Small intestine (tissue), 7 donors: ENCODE measurements at regions not wholly inside any gene's neighbourhood (a gene's known extent, or its start where the extent isn't known, plus 50 kb on each side); places are given as distances from the start of the nearest gene placed in this dataset.

Source experiments
- DNase-seq, 2 donors: peaks; one replicate each; pipeline versions ENCODE4 v3.0.0 to v3.0.0-alpha.2; 2013
- FAIRE-seq: peaks from 2 replicates; lab custom pipeline; 2012; peaks lifted over from hg19 to GRCh38; lab: Jason Lieb, UNC
- H3K27ac ChIP-seq, 3 donors: one replicate each; pipeline ENCODE4 v1.5.1; 2013; ENCODE audit warnings: low read length in 2 of 3, mild to moderate bottlenecking in 2 of 3, control low read depth in 1 of 3, inconsistent platforms in 1 of 3, low read depth in 1 of 3, moderate library complexity in 1 of 3
- H3K27me3 ChIP-seq, 3 donors: one replicate each; pipeline ENCODE4 v1.6.1; 2013; ENCODE audit warnings: low read length in 3 of 3, inconsistent platforms in 1 of 3; ENCODE audit not compliant: control insufficient read depth in 3 of 3, insufficient read depth in 3 of 3
- H3K36me3 ChIP-seq, 3 donors: one replicate each; pipeline ENCODE4 v1.6.1; 2013; ENCODE audit warnings: low read length in 3 of 3, inconsistent platforms in 1 of 3, low read depth in 1 of 3, mild to moderate bottlenecking in 1 of 3, moderate library complexity in 1 of 3; ENCODE audit not compliant: control insufficient read depth in 3 of 3, insufficient read depth in 2 of 3
- H3K4me1 ChIP-seq, 3 donors: one replicate each; pipeline ENCODE4 v1.6.1; 2013; ENCODE audit warnings: low read length in 2 of 3, inconsistent platforms in 1 of 3, low read depth in 1 of 3, mild to moderate bottlenecking in 1 of 3, moderate library complexity in 1 of 3; ENCODE audit not compliant: control insufficient read depth in 3 of 3, insufficient read depth in 2 of 3
- H3K4me3 ChIP-seq, 3 donors: one replicate each; pipeline ENCODE4 v1.5.1; 2013; ENCODE audit warnings: low read length in 3 of 3, control low read depth in 1 of 3, inconsistent platforms in 1 of 3, low read depth in 1 of 3, mild to moderate bottlenecking in 1 of 3, moderate library complexity in 1 of 3
- H3K9me3 ChIP-seq, 2 donors: one replicate each; pipeline ENCODE4 v1.6.1; 2013; ENCODE audit warnings: low read depth in 1 of 2, low read length in 1 of 2; ENCODE audit not compliant: control insufficient read depth in 2 of 2, insufficient read depth in 1 of 2
- WGBS, 3 donors: extraction: QIAGEN DNeasy Blood & Tissue Kit; methylation state at CpG; one replicate each; pipeline ENCODE4 v1.1.7; 2013; 5-methylcytosine and 5-hydroxymethylcytosine counted together
- donor health status: healthy with polysubstance abuse.
- donor health status: control.
- donor health status: control.
- donor health status: Bipolar disorder and iron deficiency.
- donor health status: healthy.

DNA sequence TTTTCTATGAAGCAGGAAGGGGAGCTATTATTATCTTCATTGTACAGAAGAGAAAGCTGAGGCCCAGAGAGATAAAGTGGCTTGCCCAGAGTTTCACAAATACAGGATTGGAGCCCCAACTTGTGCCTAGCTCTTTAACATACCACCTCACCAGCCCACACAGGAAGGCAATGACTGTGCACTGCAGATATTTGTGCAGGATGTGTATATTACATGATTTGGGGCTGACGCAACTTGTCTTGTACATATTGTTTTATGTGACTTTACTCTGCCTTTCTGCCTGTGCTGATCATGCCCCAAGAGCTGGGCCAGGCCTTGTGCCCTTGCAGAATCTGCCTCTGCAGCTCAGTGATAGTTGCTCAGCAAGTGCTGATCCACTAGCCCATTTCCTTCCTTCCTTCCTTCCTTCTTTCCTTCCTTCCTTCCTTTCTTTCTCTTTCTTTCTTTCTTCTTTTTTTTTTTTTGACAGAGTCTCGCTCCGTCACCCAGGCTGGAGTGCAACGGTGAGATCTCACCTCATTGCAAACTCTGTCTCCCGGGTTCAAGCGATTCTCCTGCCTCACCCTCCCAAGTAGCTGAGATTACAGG lies 106.6 kb upstream of the TBCA start:
- Histone ChIP-seq H3K4me1 (no peaks in the 10 kb centered on the region), H3K36me3 (no peaks in the 10 kb centered on the region), H3K27ac (no peak overlapping the region), H3K27me3 (peaks cover 0 to 23% (median 0%) of the 10 kb centered on the region in 3 donors), H3K9me3 (no peaks in the 10 kb centered on the region), H3K4me3 (no peak overlapping the region)
- WGBS, 3 donors: 89 to 91% (median 90%) methylated on average over 6 of the region's 6 CpGs
- no peak for DNase-seq
- FAIRE-seq: no peak

DNA sequence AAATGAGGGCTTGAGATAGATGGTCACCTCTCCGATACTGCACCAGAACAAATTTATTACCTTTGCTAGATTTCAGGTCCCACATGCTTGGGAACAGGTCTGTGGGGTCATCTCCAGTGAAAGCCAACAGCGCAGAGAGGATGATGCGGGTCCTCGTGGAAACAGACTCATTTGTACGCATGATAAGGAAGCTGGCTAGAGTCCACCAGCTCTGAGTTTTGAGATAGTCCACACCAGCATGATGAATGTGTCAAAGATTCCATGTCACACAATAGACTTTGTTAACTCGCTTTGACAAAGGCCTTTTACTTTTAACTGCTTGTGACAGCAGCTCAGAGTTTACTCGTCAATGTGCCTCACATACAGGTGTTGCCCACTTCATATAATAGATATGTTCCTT lies 105.4 kb upstream of the TBCA start:
- Histone ChIP-seq H3K4me1 (no peaks in the 10 kb centered on the region), H3K4me3 (no peak overlapping the region), H3K27ac (no peak overlapping the region), H3K36me3 (no peaks in the 10 kb centered on the region), H3K27me3 (peaks cover 0 to 22% (median 0%) of the 10 kb centered on the region in 3 donors), H3K9me3 (no peaks in the 10 kb centered on the region)
- DNase-seq (no peak), FAIRE-seq (no peak)
- WGBS, 3 donors: 66 to 79% (median 71%) methylated on average over 7 of the region's 7 CpGs

DNA sequence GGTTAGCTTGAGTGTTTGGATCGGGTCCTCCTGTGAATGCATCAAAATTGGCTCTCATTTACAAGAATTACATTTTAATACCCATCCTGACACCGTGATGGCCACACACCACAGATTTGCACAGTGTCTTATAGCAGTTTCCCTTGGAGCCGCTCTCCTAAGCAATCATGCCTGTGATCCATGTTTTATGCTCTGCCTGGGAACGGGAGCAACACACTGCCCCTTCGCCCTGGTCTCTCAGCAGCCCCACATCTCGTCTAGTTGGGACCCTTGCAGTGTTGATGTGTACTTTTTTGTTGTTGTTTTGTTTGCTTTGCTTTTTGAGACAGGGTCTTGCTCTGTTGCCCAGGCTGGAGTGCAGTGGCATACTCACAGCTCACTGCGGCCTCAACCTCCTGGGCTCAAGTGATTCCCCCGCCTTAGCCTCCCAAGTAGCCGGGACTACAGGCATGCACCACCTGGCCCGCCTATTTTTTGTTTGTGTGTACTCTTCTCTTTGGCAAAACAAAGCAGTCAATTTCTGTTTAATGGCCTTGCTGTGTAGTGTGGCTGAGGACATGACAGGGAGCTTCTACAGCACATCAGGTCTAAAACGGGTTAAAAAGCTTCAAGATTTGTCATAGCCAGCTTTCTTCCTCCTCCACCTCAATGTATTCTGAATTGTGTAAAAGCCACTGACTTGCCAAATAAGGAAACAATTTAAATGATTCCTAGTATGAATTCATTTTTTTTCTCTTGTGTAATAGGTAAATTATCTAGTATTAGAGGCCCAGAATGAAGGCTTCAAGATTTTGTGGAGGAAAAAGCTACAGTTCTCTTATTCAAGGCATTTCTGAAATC lies 101.6 kb upstream of the TBCA start:
- DNase-seq (no peak), FAIRE-seq (no peak)
- H3K4me3 ChIP-seq: no peak overlapping the region
- H3K27ac ChIP-seq: no peak overlapping the region
- WGBS, 3 donors: 91 to 92% (median 92%) methylated on average over 11 of the region's 11 CpGs
- H3K27me3 ChIP-seq: peaks cover 0 to 3% (median 0%) of the 10 kb centered on the region in 3 donors
- H3K36me3 ChIP-seq: no peaks in the 10 kb centered on the region
- no peaks in the 10 kb centered on the region for H3K9me3 ChIP-seq
- H3K4me1 ChIP-seq: no peaks in the 10 kb centered on the region

DNA sequence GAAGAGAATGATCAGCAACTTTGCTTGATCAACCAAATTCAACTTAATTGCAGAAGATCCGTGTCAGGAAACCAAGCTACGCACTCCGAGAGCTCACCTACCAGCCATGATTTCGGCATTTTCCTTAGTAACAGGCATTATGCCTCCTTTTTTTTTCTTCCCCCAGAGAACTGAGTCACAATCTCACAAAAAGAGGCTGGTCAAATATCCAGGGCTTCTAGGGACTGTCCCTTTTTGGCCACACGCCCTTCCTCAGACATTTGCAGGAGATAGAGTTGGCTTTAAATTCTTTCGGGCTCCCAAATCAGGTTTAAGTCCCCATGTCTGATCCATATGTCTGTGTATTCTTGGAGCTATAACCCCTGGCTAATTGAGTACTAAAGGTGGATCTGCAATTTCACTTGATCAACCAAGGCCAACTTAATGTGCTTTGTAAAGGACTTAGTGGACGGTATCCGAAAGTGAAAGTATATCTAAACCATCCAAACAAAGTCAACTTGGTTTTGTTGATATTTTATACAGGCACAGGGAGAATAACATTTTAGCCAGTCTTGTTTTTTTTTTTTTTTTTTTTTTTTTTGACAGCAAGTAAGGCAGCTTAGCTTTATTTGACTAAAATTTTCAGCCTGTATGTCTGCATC lies 100.8 kb upstream of the TBCA start:
- WGBS, 3 donors: 73 to 77% (median 76%) methylated on average over 8 of the region's 8 CpGs
- H3K4me1 ChIP-seq: no peaks in the 10 kb centered on the region
- no peaks in the 10 kb centered on the region for H3K9me3 ChIP-seq
- no peak for FAIRE-seq
- DNase-seq: peak in 1 of 2 donors; percentile 5
- peaks cover 0 to 3% (median 0%) of the 10 kb centered on the region in 3 donors for H3K27me3 ChIP-seq
- H3K36me3 ChIP-seq: no peaks in the 10 kb centered on the region
- H3K4me3 ChIP-seq: no peak overlapping the region
- H3K27ac ChIP-seq: no peak overlapping the region

DNA sequence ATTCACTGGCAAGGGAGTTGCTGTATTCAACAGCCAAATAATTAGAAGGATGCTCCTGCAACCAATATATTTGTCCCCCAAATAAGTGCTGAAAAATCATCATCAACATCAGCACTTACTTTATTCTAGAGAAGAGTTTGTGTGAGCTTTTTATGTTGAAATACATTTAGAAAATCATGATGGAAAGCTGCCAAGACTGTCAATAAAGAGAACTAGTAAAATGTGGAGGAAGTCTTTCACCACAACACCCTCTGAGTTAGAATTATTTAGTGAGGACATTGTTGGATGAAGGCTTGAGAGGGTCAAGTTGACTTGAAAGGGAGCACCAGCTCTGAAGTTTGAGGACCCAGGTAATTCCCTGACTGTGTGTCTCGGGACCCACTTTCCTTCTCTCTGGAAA lies 100.2 kb upstream of the TBCA start:
- H3K9me3 ChIP-seq: no peaks in the 10 kb centered on the region
- DNase-seq (no peak), FAIRE-seq (no peak)
- WGBS, 3 donors: 67 to 86% (median 85%) methylated on average over 1 of the region's 1 CpG
- no peak overlapping the region for H3K27ac ChIP-seq
- no peaks in the 10 kb centered on the region for H3K4me1 ChIP-seq
- H3K36me3 ChIP-seq: no peaks in the 10 kb centered on the region
- peaks cover 0 to 3% (median 0%) of the 10 kb centered on the region in 3 donors for H3K27me3 ChIP-seq
- no peak overlapping the region for H3K4me3 ChIP-seq

DNA sequence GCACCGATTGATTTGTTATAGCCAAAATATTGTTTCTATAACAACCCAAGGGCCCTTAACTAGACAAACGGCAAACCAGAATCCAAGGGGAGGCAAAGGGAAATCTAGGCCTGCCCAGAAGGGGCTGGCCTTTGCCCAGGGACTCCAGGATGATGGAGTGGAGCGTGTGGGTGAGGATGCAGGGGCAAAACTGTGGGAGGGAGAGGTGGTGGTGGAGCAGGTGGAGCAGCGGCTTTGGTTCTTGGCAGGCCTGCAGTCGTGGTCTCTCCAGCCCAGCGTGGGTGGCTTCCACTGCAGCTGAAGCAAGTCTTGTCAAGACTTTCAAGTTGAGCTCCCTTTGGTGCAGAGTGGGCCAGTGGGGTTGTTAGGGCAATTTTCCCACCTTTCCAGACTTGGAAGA lies 98.6 kb upstream of the TBCA start:
- 80 to 85% (median 81%) methylated on average over 6 of the region's 6 CpGs for WGBS, 3 donors
- no peaks in the 10 kb centered on the region for H3K9me3 ChIP-seq
- FAIRE-seq: no peak

DNA sequence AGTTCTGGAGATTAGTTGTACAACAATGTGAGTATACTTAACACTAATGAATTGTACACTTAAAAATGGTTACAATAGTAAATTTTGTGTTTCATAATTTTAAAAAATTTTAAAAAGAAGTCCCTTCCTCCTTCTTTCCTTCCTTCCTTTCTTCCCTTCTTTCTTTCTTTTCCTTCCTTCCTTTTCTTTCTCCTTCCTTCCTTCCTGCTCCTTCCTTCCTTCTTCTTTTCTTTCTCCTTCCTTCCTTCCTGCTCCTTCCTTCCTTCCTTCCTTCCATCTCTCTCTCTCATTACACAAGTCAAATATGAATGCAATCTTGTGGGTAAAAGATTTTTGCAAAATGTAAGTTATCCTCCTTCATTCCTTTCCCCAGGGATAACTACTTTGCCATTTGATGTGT lies 97.1 kb upstream of the TBCA start:
- no peak overlapping the region for H3K27ac ChIP-seq
- no peaks in the 10 kb centered on the region for H3K36me3 ChIP-seq
- FAIRE-seq (no peak), DNase-seq (no peak)
- no peaks in the 10 kb centered on the region for H3K4me1 ChIP-seq
- no peaks in the 10 kb centered on the region for H3K9me3 ChIP-seq
- H3K27me3 ChIP-seq: peaks cover 0 to 4% (median 0%) of the 10 kb centered on the region in 3 donors
- H3K4me3 ChIP-seq: no peak overlapping the region

More for the DNA sequence above, 98.6 kb upstream of the TBCA start:
- Histone ChIP-seq H3K27ac (no peak overlapping the region), H3K27me3 (peaks cover 0 to 3% (median 0%) of the 10 kb centered on the region in 3 donors), H3K36me3 (no peaks in the 10 kb centered on the region), H3K4me3 (no peak overlapping the region), H3K4me1 (no peaks in the 10 kb centered on the region)
- DNase-seq: no peak

DNA sequence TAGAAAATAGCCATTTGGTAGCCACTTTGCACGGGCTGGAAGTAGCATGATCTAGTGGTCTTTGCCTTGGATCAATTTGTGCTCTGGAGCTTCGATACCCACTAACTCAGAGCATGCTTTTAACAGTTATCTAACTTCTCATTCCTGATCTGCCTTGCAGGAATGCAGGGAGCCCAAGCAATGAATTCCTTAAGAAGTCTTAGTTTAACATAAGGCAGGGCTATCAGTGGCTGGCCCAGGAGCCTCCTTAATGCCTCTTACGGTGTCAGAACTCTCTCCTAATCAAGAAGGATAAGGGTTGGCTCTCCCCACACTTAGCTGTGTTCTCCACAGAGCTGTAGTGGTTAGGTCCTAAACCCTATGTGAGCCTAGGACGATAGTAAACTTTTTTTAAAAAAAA lies 95.8 kb upstream of the TBCA start:
- DNase-seq (no peak), FAIRE-seq (no peak)
- Histone ChIP-seq H3K4me1 (no peaks in the 10 kb centered on the region), H3K36me3 (no peaks in the 10 kb centered on the region), H3K4me3 (no peak overlapping the region), H3K27ac (no peak overlapping the region), H3K27me3 (peaks cover 0 to 6% (median 0%) of the 10 kb centered on the region in 3 donors), H3K9me3 (no peaks in the 10 kb centered on the region)
- 62 to 83% (median 71%) methylated on average over 4 of the region's 4 CpGs for WGBS, 3 donors
